ENCODE measurements at regions not wholly inside any gene's neighbourhood (a gene's known extent, or its start where the extent isn't known, plus 50 kb on each side); places are given as distances from the start of the nearest gene placed in this dataset.

- no peaks in the 10 kb centered on the region for H3K27me3 Mint-ChIP-seq (ENCODE audit: insufficient read depth)
- TF ChIP-seq CTCF (conservative IDR thresholded peaks at IDR 0.05) = no peak
- H3K9me3 ChIP-seq (ENCODE audit: control insufficient read depth, low read length) = no peaks in the 10 kb centered on the region
- H3K9me3 Mint-ChIP-seq = no peaks in the 10 kb centered on the region
- H3K9ac ChIP-seq (ENCODE audit: extremely low read depth, low read length, poor library complexity, severe bottlenecking) = no peak overlapping the region
- peaks cover 9% of the 10 kb centered on the region for H3K4me1 Mint-ChIP-seq
- WGBS, 2 experiments (ENCODE audit: insufficient coverage in 1 of 2, insufficient read length in 1 of 2) = 92% methylated on average over 1 of the region's 1 CpG; no CpG with 5 or more reads in 1 of the 2 experiments
- no peak for DNase-seq
- H3K4me1 ChIP-seq (ENCODE audit: control insufficient read depth, insufficient read depth, low read length) = peaks cover 6% of the 10 kb centered on the region
- no peak overlapping the region for H3K4me3 ChIP-seq (ENCODE audit: low read length)
- no peak overlapping the region for H3K27ac Mint-ChIP-seq
- no peak overlapping the region for H3K27ac ChIP-seq (ENCODE audit: low read depth, low read length)
- no peaks in the 10 kb centered on the region for H3K36me3 Mint-ChIP-seq (ENCODE audit: low read depth)
- no peaks in the 10 kb centered on the region for H3K36me3 ChIP-seq (ENCODE audit: control insufficient read depth, insufficient read depth, low read length)
- H3K27me3 ChIP-seq (ENCODE audit: control insufficient read depth, insufficient read depth, low read length, poor library complexity, severe bottlenecking) = no peaks in the 10 kb centered on the region
- no peak overlapping the region for H3K4me3 Mint-ChIP-seq
Observed at GRCh38 chr4:163967710-163968109, 473.2 kb downstream of the TMA16 start.

- no peak overlapping the region for H3K9ac ChIP-seq (ENCODE audit: extremely low read depth, low read length, poor library complexity, severe bottlenecking)
- H3K27me3 ChIP-seq (ENCODE audit: control insufficient read depth, insufficient read depth, low read length, poor library complexity, severe bottlenecking) = no peaks in the 10 kb centered on the region
- H3K27ac ChIP-seq (ENCODE audit: low read depth, low read length) = no peak overlapping the region
- Mint-ChIP-seq H3K27me3 (ENCODE audit: insufficient read depth) (no peaks in the 10 kb centered on the region), H3K36me3 (ENCODE audit: low read depth) (no peaks in the 10 kb centered on the region), H3K9me3 (no peaks in the 10 kb centered on the region), H3K4me3 (no peak overlapping the region), H3K27ac (no peak overlapping the region), H3K4me1 (peaks cover 9% of the 10 kb centered on the region)
- H3K36me3 ChIP-seq (ENCODE audit: control insufficient read depth, insufficient read depth, low read length) = no peaks in the 10 kb centered on the region
- WGBS, 2 experiments (ENCODE audit: insufficient coverage in 1 of 2, insufficient read length in 1 of 2) = 90 to 91% methylated on average over 2 to 4 of the region's 4 CpGs
- no peaks in the 10 kb centered on the region for H3K9me3 ChIP-seq (ENCODE audit: control insufficient read depth, low read length)
- no peak for TF ChIP-seq CTCF (conservative IDR thresholded peaks at IDR 0.05)
- peaks cover 6% of the 10 kb centered on the region for H3K4me1 ChIP-seq (ENCODE audit: control insufficient read depth, insufficient read depth, low read length)
- no peak for DNase-seq
- no peak overlapping the region for H3K4me3 ChIP-seq (ENCODE audit: low read length)
Observed at GRCh38 chr4:163969291-163969690, 474.8 kb downstream of the TMA16 start.

- TF ChIP-seq CTCF (conservative IDR thresholded peaks at IDR 0.05) = no peak
- no peak overlapping the region for H3K9ac ChIP-seq (ENCODE audit: extremely low read depth, low read length, poor library complexity, severe bottlenecking)
- no peak overlapping the region for H3K27ac ChIP-seq (ENCODE audit: low read depth, low read length)
- no peak overlapping the region for H3K4me3 ChIP-seq (ENCODE audit: low read length)
- H3K4me1 Mint-ChIP-seq = peaks cover 8% of the 10 kb centered on the region
- no peaks in the 10 kb centered on the region for H3K27me3 ChIP-seq (ENCODE audit: control insufficient read depth, insufficient read depth, low read length, poor library complexity, severe bottlenecking)
- no peaks in the 10 kb centered on the region for H3K36me3 ChIP-seq (ENCODE audit: control insufficient read depth, insufficient read depth, low read length)
- H3K36me3 Mint-ChIP-seq (ENCODE audit: low read depth) = no peaks in the 10 kb centered on the region
- H3K27me3 Mint-ChIP-seq (ENCODE audit: insufficient read depth) = no peaks in the 10 kb centered on the region
- no peak overlapping the region for H3K4me3 Mint-ChIP-seq
- no peak for DNase-seq
- H3K4me1 ChIP-seq (ENCODE audit: control insufficient read depth, insufficient read depth, low read length) = no peaks in the 10 kb centered on the region
- no peak overlapping the region for H3K27ac Mint-ChIP-seq
- no peaks in the 10 kb centered on the region for H3K9me3 Mint-ChIP-seq
- no peaks in the 10 kb centered on the region for H3K9me3 ChIP-seq (ENCODE audit: control insufficient read depth, low read length)
- WGBS, 2 experiments (ENCODE audit: insufficient coverage in 1 of 2, insufficient read length in 1 of 2) = 95 to 98% methylated on average over 5 to 6 of the region's 6 CpGs
Observed at GRCh38 chr4:163976588-163976987, 482.1 kb downstream of the TMA16 start.
